Colonic mucosa (tissue), 4 donors: ENCODE measurements at regions not wholly inside any gene's neighbourhood (a gene's known extent, or its start where the extent isn't known, plus 50 kb on each side); places are given as distances from the start of the nearest gene placed in this dataset.

Source experiments
- DNase-seq: peaks from one replicate; pipeline ENCODE4 v3.0.0-alpha.2; 2020
- H3K27ac ChIP-seq: fragments of 200-600 bp; one replicate; pipeline ENCODE4 v1.8.0; 2021
- H3K27me3 ChIP-seq: fragments of 200-600 bp; one replicate; pipeline ENCODE4 v1.8.0; 2021
- H3K36me3 ChIP-seq: fragments of 200-600 bp; one replicate; pipeline ENCODE4 v1.8.0; 2021
- H3K4me1 ChIP-seq: fragments of 200-600 bp; one replicate; pipeline ENCODE4 v1.8.0; 2021; ENCODE audit warnings: mild to moderate bottlenecking
- H3K4me3 ChIP-seq: fragments of 200-600 bp; one replicate; pipeline ENCODE4 v1.8.0; 2021
- H3K9ac ChIP-seq, 2 donors: one replicate each; pipeline ENCODE4 v1.7.0; 2013; ENCODE audit warnings: control low read depth in 2 of 2, low read depth in 2 of 2, low read length in 2 of 2
- H3K9me3 ChIP-seq: fragments of 200-600 bp; one replicate; pipeline ENCODE4 v1.8.0; 2021
- intact Hi-C: fragments of 100-400 bp; cut with DNase I; formaldehyde crosslinking; loops from one replicate; pipeline ENCODE4 v1.14.1; 2022
- TF ChIP-seq, protein P1 (sequence below): fragments of 200-600 bp; IDR thresholded peaks from one replicate; pipeline ENCODE4 v1.8.0; 2022; ENCODE audit warnings: antibody characterized with exemption, mild to moderate bottlenecking
- donor health status: healthy.
- donor health status: DM: no; HTN: no; CAD: no.
- donor health status: DM: no; HTN: no; CAD: no.

DNA sequence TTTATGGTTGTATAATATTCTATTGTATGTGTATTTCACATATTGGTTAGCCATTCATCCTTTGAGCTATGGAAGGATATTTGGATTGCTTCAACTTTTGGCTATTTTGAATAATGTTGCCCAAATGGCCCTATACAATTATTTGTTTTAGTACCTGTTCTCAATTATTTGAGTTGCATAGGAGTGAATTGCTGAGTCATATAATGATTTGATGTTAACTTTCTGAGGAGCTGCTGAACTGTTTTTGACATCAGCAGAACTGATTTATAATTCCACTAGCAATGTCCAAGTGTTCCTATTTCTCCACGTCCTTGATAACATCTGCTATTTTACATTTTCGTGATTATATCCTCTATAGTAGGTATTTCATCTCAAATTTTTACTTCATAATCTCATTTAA, 839.9 kb downstream of the KCNT2 start:
- Histone ChIP-seq H3K4me1 (no peaks in the 10 kb centered on the region), H3K9me3 (no peaks in the 10 kb centered on the region), H3K27ac (no peak overlapping the region), H3K27me3 (no peaks in the 10 kb centered on the region), H3K9ac (no peak overlapping the region), H3K4me3 (no peak overlapping the region), H3K36me3 (no peaks in the 10 kb centered on the region)
- intact Hi-C loops = no loop called here
- no peak for DNase-seq
- TF ChIP-seq, protein P1, sequence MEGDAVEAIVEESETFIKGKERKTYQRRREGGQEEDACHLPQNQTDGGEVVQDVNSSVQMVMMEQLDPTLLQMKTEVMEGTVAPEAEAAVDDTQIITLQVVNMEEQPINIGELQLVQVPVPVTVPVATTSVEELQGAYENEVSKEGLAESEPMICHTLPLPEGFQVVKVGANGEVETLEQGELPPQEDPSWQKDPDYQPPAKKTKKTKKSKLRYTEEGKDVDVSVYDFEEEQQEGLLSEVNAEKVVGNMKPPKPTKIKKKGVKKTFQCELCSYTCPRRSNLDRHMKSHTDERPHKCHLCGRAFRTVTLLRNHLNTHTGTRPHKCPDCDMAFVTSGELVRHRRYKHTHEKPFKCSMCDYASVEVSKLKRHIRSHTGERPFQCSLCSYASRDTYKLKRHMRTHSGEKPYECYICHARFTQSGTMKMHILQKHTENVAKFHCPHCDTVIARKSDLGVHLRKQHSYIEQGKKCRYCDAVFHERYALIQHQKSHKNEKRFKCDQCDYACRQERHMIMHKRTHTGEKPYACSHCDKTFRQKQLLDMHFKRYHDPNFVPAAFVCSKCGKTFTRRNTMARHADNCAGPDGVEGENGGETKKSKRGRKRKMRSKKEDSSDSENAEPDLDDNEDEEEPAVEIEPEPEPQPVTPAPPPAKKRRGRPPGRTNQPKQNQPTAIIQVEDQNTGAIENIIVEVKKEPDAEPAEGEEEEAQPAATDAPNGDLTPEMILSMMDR = no peak

DNA sequence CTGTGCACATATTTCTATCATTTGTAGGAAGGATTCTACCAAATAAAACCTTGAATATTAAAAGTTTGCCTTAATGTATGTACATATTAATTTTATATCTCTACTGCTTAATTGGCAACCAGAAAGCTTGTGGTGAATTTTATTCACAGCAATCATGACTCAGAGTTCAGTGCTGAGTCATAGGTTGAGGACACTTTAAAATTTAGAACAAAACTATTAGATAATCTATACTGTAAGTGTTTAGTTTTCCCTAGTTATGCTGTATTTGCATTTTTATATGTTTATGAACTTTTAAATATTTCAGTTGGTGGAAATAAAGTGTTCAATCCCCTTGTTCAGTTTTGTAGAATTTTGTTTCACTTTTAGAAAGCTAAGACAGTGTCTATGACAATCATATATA, 841.5 kb downstream of the KCNT2 start:
- Histone ChIP-seq H3K27me3 (no peaks in the 10 kb centered on the region), H3K4me1 (no peaks in the 10 kb centered on the region), H3K9me3 (no peaks in the 10 kb centered on the region), H3K27ac (no peak overlapping the region), H3K9ac (no peak overlapping the region), H3K4me3 (no peak overlapping the region), H3K36me3 (no peaks in the 10 kb centered on the region)
- intact Hi-C loops = no loop called here
- TF ChIP-seq, protein P1 = no peak
- DNase-seq = no peak

DNA sequence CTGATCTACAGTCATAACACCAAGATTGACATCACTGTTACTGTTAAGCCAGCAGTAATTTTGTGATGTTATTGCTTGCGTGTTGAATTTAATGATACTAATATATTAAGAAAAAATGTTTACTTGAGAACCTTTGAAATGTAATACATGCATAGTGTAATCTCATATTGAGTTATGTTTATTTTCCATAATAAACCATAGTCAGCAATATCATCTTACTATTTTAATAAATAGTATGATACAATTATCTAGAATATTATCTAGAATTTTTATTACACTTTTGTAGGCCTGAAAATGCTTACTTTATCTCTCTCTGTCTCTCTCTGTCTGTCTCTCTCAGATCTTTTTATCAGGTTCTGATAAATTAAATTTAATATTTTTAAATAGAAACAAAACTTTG, 843.1 kb downstream of the KCNT2 start:
- TF ChIP-seq, protein P1 = no peak
- Histone ChIP-seq H3K4me1 (no peaks in the 10 kb centered on the region), H3K9ac (no peak overlapping the region), H3K27me3 (no peaks in the 10 kb centered on the region), H3K36me3 (no peaks in the 10 kb centered on the region), H3K27ac (no peak overlapping the region), H3K9me3 (no peaks in the 10 kb centered on the region), H3K4me3 (no peak overlapping the region)
- DNase-seq = no peak
- intact Hi-C loops = no loop called here

DNA sequence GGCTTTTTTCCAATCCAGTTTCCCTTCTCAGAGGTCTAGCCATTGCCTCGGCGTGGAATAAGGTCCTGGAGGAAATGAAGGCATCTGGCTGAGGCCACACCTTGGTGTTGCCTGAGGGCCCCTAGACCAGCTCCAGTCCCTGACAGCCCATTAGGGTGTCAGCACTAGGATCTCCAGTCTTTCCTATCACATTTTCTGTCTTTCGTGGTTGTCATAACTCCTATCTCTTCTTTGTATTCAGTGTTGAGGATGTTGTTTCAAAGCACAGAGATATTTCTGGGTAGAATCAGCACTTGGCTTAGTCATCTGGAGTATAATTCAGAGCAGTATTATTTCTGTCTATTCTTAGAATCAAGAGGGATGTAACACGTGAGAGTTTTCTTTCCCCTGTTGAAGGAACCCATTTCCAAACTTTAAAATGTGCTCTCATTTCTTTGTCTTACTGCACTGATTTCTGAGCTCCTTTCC, 844.3 kb downstream of the KCNT2 start:
- no peak for DNase-seq
- H3K4me3 ChIP-seq = no peak overlapping the region
- H3K4me1 ChIP-seq = no peaks in the 10 kb centered on the region
- no peaks in the 10 kb centered on the region for H3K9me3 ChIP-seq
- H3K27ac ChIP-seq = no peak overlapping the region
- no peaks in the 10 kb centered on the region for H3K36me3 ChIP-seq
- TF ChIP-seq, protein P1 = no peak
- H3K27me3 ChIP-seq = no peaks in the 10 kb centered on the region
- no peak overlapping the region for H3K9ac ChIP-seq
- intact Hi-C loops = no loop called here

DNA sequence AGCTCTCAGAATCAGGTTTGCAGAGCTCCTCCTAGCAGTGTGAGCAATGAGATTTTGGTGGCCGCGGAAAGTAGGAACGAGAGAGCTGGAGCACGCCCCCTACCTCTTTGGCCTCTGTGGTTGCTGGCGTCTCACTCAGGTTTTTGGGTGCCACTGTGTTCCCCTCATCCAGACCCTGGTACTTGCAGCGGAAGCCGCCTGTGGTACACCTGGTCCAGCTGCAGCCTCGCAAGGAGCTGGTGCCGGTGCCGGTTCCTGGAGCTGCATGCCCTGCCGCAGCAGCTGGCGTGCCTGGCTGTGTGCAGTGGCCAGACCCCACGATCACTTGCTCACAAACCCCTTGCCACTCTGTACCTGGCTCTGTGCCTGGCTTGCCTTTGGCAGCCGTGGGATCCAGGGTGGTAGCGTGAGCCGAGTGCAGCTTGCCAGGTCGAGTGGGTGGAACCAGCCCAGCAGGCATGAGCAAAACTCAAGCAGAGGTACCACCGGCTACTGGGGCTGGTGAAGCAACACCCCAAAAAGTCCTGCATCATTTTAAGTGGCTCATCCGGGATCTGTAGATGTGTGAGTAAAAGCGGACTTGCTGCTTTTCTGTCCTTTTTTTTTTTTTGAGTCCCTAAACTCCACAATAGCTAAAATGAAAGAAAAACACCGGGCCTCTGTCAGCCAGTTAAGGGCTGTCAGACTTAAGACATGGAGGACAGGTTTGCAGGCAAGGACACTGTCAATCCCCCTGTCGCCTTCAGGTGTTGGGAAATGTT, 844.9 kb downstream of the KCNT2 start:
- Histone ChIP-seq H3K27me3 (no peaks in the 10 kb centered on the region), H3K36me3 (no peaks in the 10 kb centered on the region), H3K4me1 (no peaks in the 10 kb centered on the region), H3K4me3 (no peak overlapping the region), H3K9ac (no peak overlapping the region), H3K27ac (no peak overlapping the region), H3K9me3 (no peaks in the 10 kb centered on the region)
- intact Hi-C loops = no loop called here
- TF ChIP-seq, protein P1 = no peak
- DNase-seq = no peak
